Parathyroid adenoma (tissue), 2 donors: ENCODE measurements at regions not wholly inside any gene's neighbourhood (a gene's known extent, or its start where the extent isn't known, plus 50 kb on each side); places are given as distances from the start of the nearest gene placed in this dataset.

Experiments used
- H2AFZ ChIP-seq: fragments of 300-600 bp; sonication (generic); one replicate; pipeline ENCODE4 v1.7.0; 2017; ENCODE audit warnings: antibody characterized with exemption, mild to moderate bottlenecking
- H3K27ac ChIP-seq: fragments of 300-600 bp; sonication (generic); one replicate; pipeline ENCODE4 v1.7.0; 2017
- H3K27me3 ChIP-seq: fragments of 300-600 bp; sonication (generic); one replicate; pipeline ENCODE4 v1.7.0; 2017; ENCODE audit warnings: low read length; ENCODE audit not compliant: control insufficient read depth, insufficient read depth
- H3K36me3 ChIP-seq: fragments of 300-600 bp; sonication (generic); one replicate; pipeline ENCODE4 v1.7.0; 2017; ENCODE audit warnings: low read length; ENCODE audit not compliant: control insufficient read depth, insufficient read depth
- H3K4me1 ChIP-seq: fragments of 300-600 bp; sonication (generic); one replicate; pipeline ENCODE4 v1.7.0; 2017; ENCODE audit warnings: control low read depth
- H3K4me2 ChIP-seq: fragments of 300-600 bp; sonication (generic); one replicate; pipeline ENCODE4 v1.7.0; 2017; ENCODE audit warnings: low read length
- H3K4me3 ChIP-seq: fragments of 300-600 bp; sonication (generic); one replicate; pipeline ENCODE4 v1.7.0; 2017; ENCODE audit warnings: low read depth, low read length
- H3K79me2 ChIP-seq: fragments of 300-600 bp; sonication (generic); one replicate; pipeline ENCODE4 v1.7.0; 2017; ENCODE audit warnings: control low read depth
- H3K9ac ChIP-seq: fragments of 300-600 bp; sonication (generic); one replicate; pipeline ENCODE4 v1.7.0; 2017; ENCODE audit warnings: mild to moderate bottlenecking
- H3K9me3 ChIP-seq: fragments of 300-600 bp; sonication (generic); one replicate; pipeline ENCODE4 v1.7.0; 2017; ENCODE audit warnings: low read length; ENCODE audit not compliant: control insufficient read depth
- CTCF ChIP-seq: fragments of 300-600 bp; sonication (generic); IDR thresholded peaks from one replicate; pipeline ENCODE4 v1.7.0; 2017; ENCODE audit warnings: antibody characterized with exemption, mild to moderate bottlenecking
- donor health status: primary hyperparathyroidism.

DNA sequence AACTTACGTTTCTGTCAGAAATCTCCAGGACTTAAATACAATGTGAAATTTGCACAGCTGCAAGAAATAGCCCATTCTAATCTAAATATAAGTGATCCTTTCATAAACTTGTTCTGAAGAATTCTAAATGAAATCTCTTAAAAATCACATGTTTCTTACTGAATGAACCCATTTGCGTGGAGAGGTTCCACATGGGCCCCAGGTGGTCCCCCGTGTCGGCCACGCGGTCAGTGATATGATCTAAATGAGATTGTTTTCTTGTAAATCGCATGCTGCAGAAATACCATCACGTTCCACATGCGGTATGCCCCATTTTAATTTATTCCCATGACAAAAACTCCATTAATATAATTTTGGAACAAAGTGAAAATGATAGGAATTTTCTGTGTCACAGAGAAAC is 818.9 kb upstream of the SLC35B3 start:
- Histone ChIP-seq H3K9ac (no peak overlapping the region), H3K4me2 (no peak overlapping the region), H3K9me3 (no peaks in the 10 kb centered on the region), H2AFZ (no peak overlapping the region), H3K4me3 (no peak overlapping the region), H3K4me1 (no peaks in the 10 kb centered on the region), H3K79me2 (no peaks in the 10 kb centered on the region), H3K27ac (no peak overlapping the region), H3K36me3 (no peaks in the 10 kb centered on the region), H3K27me3 (no peaks in the 10 kb centered on the region)
- TF ChIP-seq CTCF: no peak

- no peak overlapping the region for H2AFZ ChIP-seq
- no peaks in the 10 kb centered on the region for H3K36me3 ChIP-seq
- no peaks in the 10 kb centered on the region for H3K79me2 ChIP-seq
- H3K27me3 ChIP-seq: no peaks in the 10 kb centered on the region
- no peak overlapping the region for H3K9ac ChIP-seq
- H3K9me3 ChIP-seq: no peaks in the 10 kb centered on the region
- H3K4me3 ChIP-seq: no peak overlapping the region
- TF ChIP-seq CTCF: no peak
- no peaks in the 10 kb centered on the region for H3K4me1 ChIP-seq
- no peak overlapping the region for H3K4me2 ChIP-seq
- H3K27ac ChIP-seq: no peak overlapping the region
These were observed 817.5 kb upstream of the SLC35B3 start for GRCh38 chr6:9252799-9253198.

DNA sequence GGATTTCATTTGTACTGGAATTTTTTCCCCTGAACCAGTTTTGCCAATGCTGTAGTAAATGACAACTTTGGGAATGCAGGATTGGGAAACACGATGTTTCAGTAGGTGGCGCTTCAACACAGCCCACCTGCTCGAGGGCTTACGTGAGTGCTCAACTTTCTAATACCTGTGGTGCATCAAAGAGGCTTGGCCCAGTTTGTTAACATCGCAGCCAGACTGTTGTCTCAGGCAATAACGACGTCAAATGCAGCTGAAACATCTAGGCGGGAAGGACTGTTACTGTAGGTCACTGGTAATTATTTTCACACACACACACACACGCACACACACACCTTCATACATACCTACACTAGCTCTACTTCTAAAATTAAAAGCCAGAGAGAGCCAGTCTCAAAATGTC is 815.5 kb upstream of the SLC35B3 start:
- Histone ChIP-seq H3K4me1 (no peaks in the 10 kb centered on the region), H3K4me2 (no peak overlapping the region), H2AFZ (no peak overlapping the region), H3K36me3 (no peaks in the 10 kb centered on the region), H3K4me3 (no peak overlapping the region), H3K79me2 (no peaks in the 10 kb centered on the region), H3K9ac (no peak overlapping the region), H3K27ac (no peak overlapping the region), H3K27me3 (no peaks in the 10 kb centered on the region), H3K9me3 (no peaks in the 10 kb centered on the region)
- TF ChIP-seq CTCF: peak; percentile 28

GRCh38 chr6:9248133-9248532 is 812.8 kb upstream of the SLC35B3 start:
- H3K9me3 ChIP-seq: no peaks in the 10 kb centered on the region
- no peak overlapping the region for H3K4me2 ChIP-seq
- no peak overlapping the region for H3K9ac ChIP-seq
- H3K27me3 ChIP-seq: no peaks in the 10 kb centered on the region
- TF ChIP-seq CTCF: no peak
- H3K4me3 ChIP-seq: no peak overlapping the region
- no peaks in the 10 kb centered on the region for H3K4me1 ChIP-seq
- H2AFZ ChIP-seq: no peak overlapping the region
- no peaks in the 10 kb centered on the region for H3K79me2 ChIP-seq
- no peak overlapping the region for H3K27ac ChIP-seq
- no peaks in the 10 kb centered on the region for H3K36me3 ChIP-seq

GRCh38 chr6:9240861-9241260 is 805.5 kb upstream of the SLC35B3 start:
- Histone ChIP-seq H3K79me2 (no peaks in the 10 kb centered on the region), H3K4me1 (no peaks in the 10 kb centered on the region), H3K27ac (no peak overlapping the region), H3K9me3 (no peaks in the 10 kb centered on the region), H2AFZ (no peak overlapping the region), H3K27me3 (no peaks in the 10 kb centered on the region), H3K4me2 (no peak overlapping the region), H3K4me3 (no peak overlapping the region), H3K9ac (no peak overlapping the region), H3K36me3 (no peaks in the 10 kb centered on the region)
- no peak for TF ChIP-seq CTCF
